Uterus (tissue), 2 donors: ENCODE measurements at regions not wholly inside any gene's neighbourhood (a gene's known extent, or its start where the extent isn't known, plus 50 kb on each side); places are given as distances from the start of the nearest gene placed in this dataset.

ENCODE experiments used
- POLR2A ChIP-seq, 2 donors: fragments of 450-650 bp; IDR thresholded peaks; one replicate each; pipeline ENCODE4 v1.6.1; 2016; ENCODE audit warnings: antibody characterized with exemption in 2 of 2, mild to moderate bottlenecking in 1 of 2, moderate library complexity in 1 of 2
- TF ChIP-seq, protein P1 (sequence below), 4 experiments: fragments of 200-600 bp in 2 of 4; fragments of 450-650 bp in 2 of 4; sonication (generic) in 2 of 4; IDR thresholded peaks; one replicate each; pipeline ENCODE4 v1.5.1; 2016 to 2019; ENCODE audit warnings: antibody characterized with exemption in 4 of 4, mild to moderate bottlenecking in 2 of 4, moderate library complexity in 1 of 4

DNA sequence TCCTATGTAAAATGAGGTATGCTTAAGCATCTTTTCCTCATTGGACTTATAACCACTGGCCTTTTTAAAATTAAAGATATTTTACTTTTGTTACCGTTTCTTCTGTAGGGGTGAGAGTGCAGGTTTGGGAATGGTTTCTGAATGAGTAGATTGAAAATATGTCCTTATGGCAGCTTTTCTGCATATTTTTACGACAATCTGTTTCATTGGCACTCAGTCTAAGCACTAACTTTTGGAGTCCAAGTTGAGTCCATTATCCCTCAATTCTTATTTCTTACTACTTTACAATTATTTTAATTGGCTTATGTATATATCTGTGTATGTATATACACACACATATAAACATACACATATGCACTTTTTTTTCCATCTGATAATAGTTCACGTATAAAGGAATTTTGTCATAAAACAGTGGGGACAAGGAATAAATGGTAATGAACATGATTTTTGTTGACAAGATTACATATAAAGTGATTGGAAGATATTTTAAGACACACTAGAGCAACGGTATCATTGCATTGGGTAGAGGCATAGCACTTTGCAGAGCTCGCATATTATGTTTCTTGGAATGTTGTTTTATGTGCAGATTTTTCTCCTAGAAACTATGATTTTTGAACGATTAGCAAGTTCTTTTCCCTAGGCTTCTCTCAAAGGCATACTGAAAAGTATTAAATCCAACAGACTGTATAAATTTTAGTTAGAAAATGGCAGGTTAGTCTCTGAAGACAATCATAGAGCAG, 133.0 kb downstream of the FAT4 start:
- TF ChIP-seq POLR2A (IDR thresholded peaks at IDR 0.05): no peak
- TF ChIP-seq, protein P1, sequence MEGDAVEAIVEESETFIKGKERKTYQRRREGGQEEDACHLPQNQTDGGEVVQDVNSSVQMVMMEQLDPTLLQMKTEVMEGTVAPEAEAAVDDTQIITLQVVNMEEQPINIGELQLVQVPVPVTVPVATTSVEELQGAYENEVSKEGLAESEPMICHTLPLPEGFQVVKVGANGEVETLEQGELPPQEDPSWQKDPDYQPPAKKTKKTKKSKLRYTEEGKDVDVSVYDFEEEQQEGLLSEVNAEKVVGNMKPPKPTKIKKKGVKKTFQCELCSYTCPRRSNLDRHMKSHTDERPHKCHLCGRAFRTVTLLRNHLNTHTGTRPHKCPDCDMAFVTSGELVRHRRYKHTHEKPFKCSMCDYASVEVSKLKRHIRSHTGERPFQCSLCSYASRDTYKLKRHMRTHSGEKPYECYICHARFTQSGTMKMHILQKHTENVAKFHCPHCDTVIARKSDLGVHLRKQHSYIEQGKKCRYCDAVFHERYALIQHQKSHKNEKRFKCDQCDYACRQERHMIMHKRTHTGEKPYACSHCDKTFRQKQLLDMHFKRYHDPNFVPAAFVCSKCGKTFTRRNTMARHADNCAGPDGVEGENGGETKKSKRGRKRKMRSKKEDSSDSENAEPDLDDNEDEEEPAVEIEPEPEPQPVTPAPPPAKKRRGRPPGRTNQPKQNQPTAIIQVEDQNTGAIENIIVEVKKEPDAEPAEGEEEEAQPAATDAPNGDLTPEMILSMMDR (IDR thresholded peaks at IDR 0.05): no peak
